Breast epithelium (tissue), 3 donors: ENCODE measurements at regions not wholly inside any gene's neighbourhood (a gene's known extent, or its start where the extent isn't known, plus 50 kb on each side); places are given as distances from the start of the nearest gene placed in this dataset.

Source experiments
- CTCF ChIP-seq, 3 donors: fragments of 450-650 bp; IDR thresholded peaks; one replicate each; pipeline ENCODE4 v1.5.1; 2016 to 2017; ENCODE audit warnings: antibody characterized with exemption in 3 of 3, mild to moderate bottlenecking in 3 of 3, moderate library complexity in 3 of 3
- POLR2A ChIP-seq: fragments of 450-650 bp; IDR thresholded peaks from one replicate; pipeline ENCODE4 v1.6.1; 2016; ENCODE audit warnings: antibody characterized with exemption, mild to moderate bottlenecking, moderate library complexity
- POLR2AphosphoS5 ChIP-seq, 3 donors: sonication (generic); formaldehyde crosslinking; IDR thresholded peaks; one replicate each; pipeline ENCODE4 v1.6.1; 2017; ENCODE audit warnings: antibody characterized with exemption in 3 of 3

GRCh38 chr5:115375893-115376292 is 79.4 kb upstream of the CCDC112 start:
- TF ChIP-seq POLR2A, result no peak
- TF ChIP-seq CTCF (IDR thresholded peaks at IDR 0.05), result no peak
- TF ChIP-seq POLR2AphosphoS5 (IDR thresholded peaks at IDR 0.05), result no peak
